HG03439 (cell line): ENCODE measurements at regions not wholly inside any gene's neighbourhood (a gene's known extent, or its start where the extent isn't known, plus 50 kb on each side); places are given as distances from the start of the nearest gene placed in this dataset.

ENCODE experiments used
- ATAC-seq: cut with Tn5 transposase; IDR thresholded peaks from one replicate; pipeline ENCODE4 v1.9.1; 2021; ENCODE audit warnings: mild to moderate bottlenecking, moderate library complexity; ENCODE audit not compliant: unreplicated experiment

- ATAC-seq, result no peak
These were observed 109.6 kb upstream of the ACSL4 start for GRCh38 chrX:109842611-109843010.

- peak; percentile 41 for ATAC-seq
These were observed 111.1 kb upstream of the ACSL4 start for GRCh38 chrX:109843963-109844751.

GRCh38 chrX:109844986-109845385 lies 111.9 kb upstream of the ACSL4 start:
- ATAC-seq, result no peak

- no peak for ATAC-seq
These were observed 112.9 kb upstream of the ACSL4 start for GRCh38 chrX:109845996-109846395.

- no peak for ATAC-seq
These were observed 114.5 kb upstream of the ACSL4 start for GRCh38 chrX:109847257-109848187.

- peak; percentile 75 for ATAC-seq
These were observed 115.5 kb upstream of the ACSL4 start for GRCh38 chrX:109848461-109849050.

GRCh38 chrX:109854096-109854495 lies 121.0 kb upstream of the ACSL4 start:
- no peak for ATAC-seq

GRCh38 chrX:109855501-109855900 lies 122.4 kb upstream of the ACSL4 start:
- ATAC-seq, result no peak

GRCh38 chrX:109856974-109857373 lies 123.9 kb upstream of the ACSL4 start:
- ATAC-seq, result no peak

GRCh38 chrX:109857584-109858228 lies 124.6 kb upstream of the ACSL4 start:
- ATAC-seq, result no peak

GRCh38 chrX:109858602-109859341 lies 125.7 kb upstream of the ACSL4 start:
- ATAC-seq, result no peak

GRCh38 chrX:109859651-109860050 lies 126.6 kb upstream of the ACSL4 start:
- ATAC-seq, result no peak

- ATAC-seq, result no peak
These were observed 129.4 kb upstream of the ACSL4 start for GRCh38 chrX:109862433-109862832.

GRCh38 chrX:109863811-109864210 lies 130.8 kb upstream of the ACSL4 start:
- ATAC-seq, result no peak

GRCh38 chrX:109871121-109871888 lies 131.6 kb upstream of the TMEM164 start:
- no peak for ATAC-seq

GRCh38 chrX:109872021-109872732 lies 130.7 kb upstream of the TMEM164 start:
- no peak for ATAC-seq

GRCh38 chrX:109873574-109873973 lies 129.3 kb upstream of the TMEM164 start:
- no peak for ATAC-seq

- no peak for ATAC-seq
These were observed 128.9 kb upstream of the TMEM164 start for GRCh38 chrX:109873983-109874382.

- ATAC-seq, result no peak
These were observed 128.4 kb upstream of the TMEM164 start for GRCh38 chrX:109874548-109874947.
